IMR-90 (cell line): ENCODE measurements at regions not wholly inside any gene's neighbourhood (a gene's known extent, or its start where the extent isn't known, plus 50 kb on each side); places are given as distances from the start of the nearest gene placed in this dataset.

Source experiments
- ATAC-seq: fragments of 200-7000 bp; cut with Tn5 transposase; 2 replicates; pipeline ENCODE4 v1.9.1; 2020; ENCODE audit warnings: low read depth, mild to moderate bottlenecking, moderate library complexity
- BruUV-seq: library from RNA; stranded (reverse); fragments of 400-500 nt; replicated peaks from 2 replicates; lab custom pipeline; 2021; lab: Mats Ljungman, UMichigan
- CTCF ChIA-PET: fragments of 300-600 bp; formaldehyde crosslinking; extraction: SDS; loops from one replicate; lab custom pipeline; 2021; ENCODE audit warnings: antibody characterized with exemption; lab: Yijun Ruan, JAX
- POLR2A ChIA-PET: fragments of 300-600 bp; sonication (Branson Sonifier 250); formaldehyde crosslinking; loops from one replicate; lab custom pipeline; 2022; ENCODE audit warnings: antibody characterized with exemption; ENCODE audit not compliant: unreplicated experiment; lab: Charles Lee
- DNase-seq: peaks from one replicate; pipeline ENCODE4 v3.0.0; 2013
- H2AFZ ChIP-seq: replicated peaks from 2 replicates; pipeline ENCODE3; 2013; ENCODE audit warnings: low read length, mild to moderate bottlenecking; ENCODE audit not compliant: poor library complexity
- H2AK5ac ChIP-seq: 2 replicates; pipeline ENCODE4 v1.6.1; 2013; ENCODE audit warnings: low read depth, low read length, inconsistent platforms
- H2AK9ac ChIP-seq: replicated peaks from 2 replicates; pipeline ENCODE3; 2013; ENCODE audit warnings: mild to moderate bottlenecking, low read depth, low read length, moderate library complexity; ENCODE audit not compliant: poor library complexity
- H2BK120ac ChIP-seq: 2 replicates; pipeline ENCODE4 v1.6.1; 2013; ENCODE audit warnings: low read depth, low read length, inconsistent platforms
- H2BK15ac ChIP-seq: 3 replicates; pipeline ENCODE4 v1.6.1; 2013; ENCODE audit warnings: low read depth, low read length, inconsistent platforms
- H2BK20ac ChIP-seq: 2 replicates; pipeline ENCODE4 v1.6.1; 2013; ENCODE audit warnings: low read depth, mild to moderate bottlenecking, inconsistent platforms, low read length, moderate library complexity
- H2BK5ac ChIP-seq: 2 replicates; pipeline ENCODE4 v1.6.1; 2013; ENCODE audit warnings: mild to moderate bottlenecking, low read depth, low read length, inconsistent platforms; ENCODE audit not compliant: poor library complexity, severe bottlenecking
- H3K14ac ChIP-seq: replicated peaks from 2 replicates; pipeline ENCODE4 v1.6.1; 2013; ENCODE audit warnings: low read depth, low read length, inconsistent platforms
- H3K18ac ChIP-seq: 2 replicates; pipeline ENCODE4 v1.6.1; 2013; ENCODE audit warnings: low read depth, low read length, control low read depth
- H3K23ac ChIP-seq: 2 replicates; pipeline ENCODE4 v1.6.1; 2013; ENCODE audit warnings: low read depth, low read length, inconsistent platforms
- H3K27ac ChIP-seq: 2 replicates; pipeline ENCODE4 v1.5.1; 2013; ENCODE audit warnings: mild to moderate bottlenecking, control low read depth, low read length; ENCODE audit not compliant: insufficient read depth
- H3K27me3 ChIP-seq: 2 replicates; pipeline ENCODE4 v1.6.1; 2013; ENCODE audit warnings: low read length; ENCODE audit not compliant: control insufficient read depth, insufficient read depth
- H3K36me3 ChIP-seq: 2 replicates; pipeline ENCODE4 v1.6.1; 2013; ENCODE audit warnings: low read length, mixed read lengths; ENCODE audit not compliant: control insufficient read depth, insufficient read depth
- H3K4ac ChIP-seq: 2 replicates; pipeline ENCODE4 v1.6.1; 2013; ENCODE audit warnings: low read depth, low read length, inconsistent platforms
- H3K4me1 ChIP-seq: 2 replicates; pipeline ENCODE4 v1.6.1; 2013; ENCODE audit warnings: low read length, mixed read lengths; ENCODE audit not compliant: control insufficient read depth, insufficient read depth
- H3K4me2 ChIP-seq: 2 replicates; pipeline ENCODE4 v1.6.1; 2013; ENCODE audit warnings: low read depth, mild to moderate bottlenecking, control low read depth, low read length, moderate library complexity
- H3K4me3 ChIP-seq: 2 replicates; pipeline ENCODE4 v1.5.1; 2013; ENCODE audit warnings: low read depth, mild to moderate bottlenecking, control low read depth, low read length, moderate library complexity; ENCODE audit not compliant: insufficient read depth
- H3K56ac ChIP-seq: 2 replicates; pipeline ENCODE4 v1.6.1; 2013; ENCODE audit warnings: low read length, inconsistent platforms; ENCODE audit not compliant: insufficient read depth; ENCODE audit errors: extremely low read depth
- H3K79me1 ChIP-seq, 2 experiments: 2 replicates each; pipeline ENCODE4 v1.6.1; 2013; ENCODE audit warnings: low read length in 2 of 2, inconsistent platforms in 1 of 2, low read depth in 1 of 2
- H3K9ac ChIP-seq: 2 replicates; pipeline ENCODE4 v1.6.1; 2013; ENCODE audit warnings: low read depth, low read length, control low read depth
- H3K9me1 ChIP-seq: 2 replicates; pipeline ENCODE4 v1.6.1; 2013; ENCODE audit warnings: low read length, inconsistent platforms; ENCODE audit not compliant: insufficient read depth
- H3K9me3 ChIP-seq: 2 replicates; pipeline ENCODE4 v1.6.1; 2013; ENCODE audit warnings: low read length; ENCODE audit not compliant: control insufficient read depth, insufficient read depth
- H4K20me1 ChIP-seq: 2 replicates; pipeline ENCODE4 v1.6.1; 2013; ENCODE audit warnings: low read length, inconsistent platforms; ENCODE audit not compliant: insufficient read depth
- H4K5ac ChIP-seq: 2 replicates; pipeline ENCODE4 v1.6.1; 2013; ENCODE audit warnings: mild to moderate bottlenecking, low read depth, low read length, control low read depth
- H4K8ac ChIP-seq, 2 experiments: 2 replicates each; pipeline ENCODE4 v1.6.1; 2013; ENCODE audit warnings: low read depth in 2 of 2, low read length in 2 of 2, control low read depth in 1 of 2, inconsistent platforms in 1 of 2
- H4K91ac ChIP-seq: 2 replicates; pipeline ENCODE4 v1.6.1; 2013; ENCODE audit warnings: low read depth, low read length, inconsistent platforms; ENCODE audit not compliant: insufficient read depth
- BHLHE40 ChIP-seq: fragments of 150-350 bp; IDR thresholded peaks from 2 replicates; pipeline ENCODE4 v1.6.1; 2016; ENCODE audit warnings: mild to moderate bottlenecking, low read depth, low read length
- CEBPB ChIP-seq: IDR thresholded peaks from 2 replicates; pipeline ENCODE4 v1.6.1; 2012; ENCODE audit warnings: low read depth, low read length, improper control_type of control experiment
- CHD1 ChIP-seq: IDR thresholded peaks from 2 replicates; pipeline ENCODE4 v1.6.1; 2012; ENCODE audit warnings: low read depth, low read length, improper control_type of control experiment
- FOS ChIP-seq: fragments of 150-350 bp; IDR thresholded peaks from 2 replicates; pipeline ENCODE4 v1.6.1; 2016; ENCODE audit warnings: low read depth, low read length
- MAFK ChIP-seq: IDR thresholded peaks from 2 replicates; pipeline ENCODE4 v1.6.1; 2012; ENCODE audit warnings: low read depth, low read length, improper control_type of control experiment
- MAZ ChIP-seq: IDR thresholded peaks from 2 replicates; pipeline ENCODE4 v1.6.1; 2012; ENCODE audit warnings: low read depth, mild to moderate bottlenecking, low read length, improper control_type of control experiment, moderate library complexity, borderline replicate concordance
- MXI1 ChIP-seq: IDR thresholded peaks from 2 replicates; pipeline ENCODE4 v1.6.1; 2012; ENCODE audit warnings: low read depth, mild to moderate bottlenecking, low read length, moderate library complexity, borderline replicate concordance
- NFE2L2 ChIP-seq: fragments of 150-350 bp; IDR thresholded peaks from 2 replicates; pipeline ENCODE4 v1.6.1; 2016; ENCODE audit warnings: low read depth, mild to moderate bottlenecking, low read length
- POLR2A ChIP-seq: IDR thresholded peaks from 2 replicates; pipeline ENCODE4 v1.6.1; 2012; ENCODE audit warnings: mild to moderate bottlenecking, low read depth, low read length
- RAD21 ChIP-seq: IDR thresholded peaks from 2 replicates; pipeline ENCODE4 v1.6.1; 2012; ENCODE audit warnings: low read length, improper control_type of control experiment
- RCOR1 ChIP-seq: IDR thresholded peaks from 2 replicates; pipeline ENCODE4 v1.6.1; 2012; ENCODE audit warnings: mild to moderate bottlenecking, low read length, improper control_type of control experiment; ENCODE audit not compliant: insufficient replicate concordance
- RFX5 ChIP-seq: IDR thresholded peaks from 2 replicates; pipeline ENCODE4 v1.8.0; 2012; ENCODE audit warnings: low read depth, mild to moderate bottlenecking, low read length, moderate library complexity
- SMC3 ChIP-seq: fragments of 150-350 bp; IDR thresholded peaks from 2 replicates; pipeline ENCODE4 v1.6.1; 2016; ENCODE audit warnings: low read depth, mild to moderate bottlenecking, antibody characterized with exemption, low read length, moderate library complexity
- WGBS, 2 experiments: methylation state at CpG; one replicate each; pipeline versions ENCODE4 v1.1.5 to v1.1.7; 2013; ENCODE audit warnings: missing lambda C conversion rate in 2 of 2; ENCODE audit not compliant: insufficient read length in 1 of 2; ENCODE audit errors: extremely low coverage in 2 of 2; 5-methylcytosine and 5-hydroxymethylcytosine counted together
- dilution Hi-C: fragments of 300-500 bp; cut with HindIII; formaldehyde crosslinking; loops from one replicate; pipeline ENCODE4 v1.14.3; 2018; ENCODE audit warnings: low sequenced_read_pairs; ENCODE audit not compliant: unreplicated experiment
- in situ Hi-C: fragments of 300-500 bp; cut with MboI; formaldehyde crosslinking; loops from 3 replicates; pipeline ENCODE4 v1.14.3; 2019; ENCODE audit warnings: low sequenced_read_pairs, inconsistent platforms, mixed read lengths
- intact Hi-C: fragments of 100-400 bp; cut with micrococcal nuclease; formaldehyde crosslinking; loops from 2 replicates; pipeline ENCODE4 v1.10.0; 2022
- TF ChIP-seq, protein P1 (sequence below): fragments of 150-350 bp; IDR thresholded peaks from 2 replicates; pipeline ENCODE4 v1.6.1; 2017; ENCODE audit warnings: mild to moderate bottlenecking, antibody characterized with exemption, low read length, low read depth
- TF ChIP-seq, protein P2 (sequence below): fragments of 150-350 bp; IDR thresholded peaks from 2 replicates; pipeline ENCODE4 v1.6.1; 2016; ENCODE audit warnings: low read depth, mild to moderate bottlenecking, low read length, moderate library complexity, borderline replicate concordance
- TF ChIP-seq, protein P3 (sequence below): conservative IDR thresholded peaks from 2 replicates; pipeline ENCODE4 v1.5.1; 2012; ENCODE audit warnings: mild to moderate bottlenecking, low read depth, low read length, improper control_type of control experiment

DNA sequence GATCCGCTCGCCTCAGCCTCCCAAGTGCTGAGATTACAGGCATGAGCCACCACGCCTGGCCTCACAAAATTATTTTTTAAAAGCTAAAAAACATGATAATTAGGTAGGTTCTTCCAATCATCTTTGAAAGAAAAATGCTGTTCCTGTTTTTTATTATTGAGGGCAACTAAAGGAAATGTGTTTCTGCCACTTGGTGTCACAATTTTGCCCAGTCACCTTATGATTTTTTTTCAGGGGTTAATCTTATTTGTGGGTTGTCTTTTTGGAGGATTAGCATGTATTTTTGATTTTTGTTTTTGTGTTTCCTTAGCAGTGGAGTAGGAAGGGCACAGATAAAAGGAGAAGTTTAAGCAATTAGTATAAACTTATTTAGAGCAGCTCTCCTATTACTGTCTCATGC is 79.8 kb downstream of the PRORP start:
- Histone ChIP-seq H2BK15ac (no peak overlapping the region), H4K91ac (no peak overlapping the region), H3K9me3 (no peaks in the 10 kb centered on the region), H2AK9ac (no peak overlapping the region), H3K9me1 (no peaks in the 10 kb centered on the region), H4K5ac (no peak overlapping the region), H3K4ac (no peak overlapping the region), H3K4me2 (no peak overlapping the region), H2AK5ac (no peak overlapping the region), H3K14ac (no peak overlapping the region), H4K20me1 (no peaks in the 10 kb centered on the region), H4K8ac (no peak overlapping the region), H3K79me1 (no peaks in the 10 kb centered on the region), H3K27ac (no peak overlapping the region), H2AFZ (no peak overlapping the region), H3K56ac (no peak overlapping the region), H3K9ac (no peak overlapping the region), H3K36me3 (no peaks in the 10 kb centered on the region), H3K27me3 (no peaks in the 10 kb centered on the region), H3K4me3 (no peak overlapping the region), H3K4me1 (no peaks in the 10 kb centered on the region), H2BK5ac (no peak overlapping the region), H3K23ac (no peak overlapping the region), H2BK20ac (no peak overlapping the region), H3K18ac (no peak overlapping the region), H2BK120ac (no peak overlapping the region)
- intact Hi-C loops (no loop called here), dilution Hi-C loops (no loop called here), in situ Hi-C loops (no loop called here)
- TF ChIP-seq, protein P1, sequence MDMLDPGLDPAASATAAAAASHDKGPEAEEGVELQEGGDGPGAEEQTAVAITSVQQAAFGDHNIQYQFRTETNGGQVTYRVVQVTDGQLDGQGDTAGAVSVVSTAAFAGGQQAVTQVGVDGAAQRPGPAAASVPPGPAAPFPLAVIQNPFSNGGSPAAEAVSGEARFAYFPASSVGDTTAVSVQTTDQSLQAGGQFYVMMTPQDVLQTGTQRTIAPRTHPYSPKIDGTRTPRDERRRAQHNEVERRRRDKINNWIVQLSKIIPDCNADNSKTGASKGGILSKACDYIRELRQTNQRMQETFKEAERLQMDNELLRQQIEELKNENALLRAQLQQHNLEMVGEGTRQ, result no peak
- TF ChIP-seq FOS (no peak), RFX5 (no peak), MAZ (no peak), MAFK (no peak), CEBPB (no peak), RCOR1 (no peak), MXI1 (no peak), POLR2A (no peak), BHLHE40 (no peak), CHD1 (no peak), RAD21 (no peak), SMC3 (no peak), NFE2L2 (no peak)
- TF ChIP-seq, protein P2, sequence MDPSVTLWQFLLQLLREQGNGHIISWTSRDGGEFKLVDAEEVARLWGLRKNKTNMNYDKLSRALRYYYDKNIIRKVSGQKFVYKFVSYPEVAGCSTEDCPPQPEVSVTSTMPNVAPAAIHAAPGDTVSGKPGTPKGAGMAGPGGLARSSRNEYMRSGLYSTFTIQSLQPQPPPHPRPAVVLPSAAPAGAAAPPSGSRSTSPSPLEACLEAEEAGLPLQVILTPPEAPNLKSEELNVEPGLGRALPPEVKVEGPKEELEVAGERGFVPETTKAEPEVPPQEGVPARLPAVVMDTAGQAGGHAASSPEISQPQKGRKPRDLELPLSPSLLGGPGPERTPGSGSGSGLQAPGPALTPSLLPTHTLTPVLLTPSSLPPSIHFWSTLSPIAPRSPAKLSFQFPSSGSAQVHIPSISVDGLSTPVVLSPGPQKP, result no peak
- TF ChIP-seq, protein P3, sequence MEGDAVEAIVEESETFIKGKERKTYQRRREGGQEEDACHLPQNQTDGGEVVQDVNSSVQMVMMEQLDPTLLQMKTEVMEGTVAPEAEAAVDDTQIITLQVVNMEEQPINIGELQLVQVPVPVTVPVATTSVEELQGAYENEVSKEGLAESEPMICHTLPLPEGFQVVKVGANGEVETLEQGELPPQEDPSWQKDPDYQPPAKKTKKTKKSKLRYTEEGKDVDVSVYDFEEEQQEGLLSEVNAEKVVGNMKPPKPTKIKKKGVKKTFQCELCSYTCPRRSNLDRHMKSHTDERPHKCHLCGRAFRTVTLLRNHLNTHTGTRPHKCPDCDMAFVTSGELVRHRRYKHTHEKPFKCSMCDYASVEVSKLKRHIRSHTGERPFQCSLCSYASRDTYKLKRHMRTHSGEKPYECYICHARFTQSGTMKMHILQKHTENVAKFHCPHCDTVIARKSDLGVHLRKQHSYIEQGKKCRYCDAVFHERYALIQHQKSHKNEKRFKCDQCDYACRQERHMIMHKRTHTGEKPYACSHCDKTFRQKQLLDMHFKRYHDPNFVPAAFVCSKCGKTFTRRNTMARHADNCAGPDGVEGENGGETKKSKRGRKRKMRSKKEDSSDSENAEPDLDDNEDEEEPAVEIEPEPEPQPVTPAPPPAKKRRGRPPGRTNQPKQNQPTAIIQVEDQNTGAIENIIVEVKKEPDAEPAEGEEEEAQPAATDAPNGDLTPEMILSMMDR, result no peak
- POLR2A ChIA-PET, result no interaction called here
- DNase-seq (no peak), ATAC-seq (no peak)
- BruUV-seq, result no TSS peak
- CTCF ChIA-PET, result no interaction called here
- WGBS, 2 experiments, result no CpG with 5 or more reads among the region's 3 CpGs
